WI38 (cell line): ENCODE measurements at regions not wholly inside any gene's neighbourhood (a gene's known extent, or its start where the extent isn't known, plus 50 kb on each side); places are given as distances from the start of the nearest gene placed in this dataset.

Source experiments
- H3K4me3 ChIP-seq: 2 replicates; pipeline ENCODE4 v1.5.1; 2011; ENCODE audit warnings: low read depth, mild to moderate bottlenecking, control low read depth, low read length
- CTCF ChIP-seq: IDR thresholded peaks from 2 replicates; pipeline ENCODE4 v1.5.1; 2012; ENCODE audit warnings: low read depth, mild to moderate bottlenecking, control low read depth, low read length

DNA sequence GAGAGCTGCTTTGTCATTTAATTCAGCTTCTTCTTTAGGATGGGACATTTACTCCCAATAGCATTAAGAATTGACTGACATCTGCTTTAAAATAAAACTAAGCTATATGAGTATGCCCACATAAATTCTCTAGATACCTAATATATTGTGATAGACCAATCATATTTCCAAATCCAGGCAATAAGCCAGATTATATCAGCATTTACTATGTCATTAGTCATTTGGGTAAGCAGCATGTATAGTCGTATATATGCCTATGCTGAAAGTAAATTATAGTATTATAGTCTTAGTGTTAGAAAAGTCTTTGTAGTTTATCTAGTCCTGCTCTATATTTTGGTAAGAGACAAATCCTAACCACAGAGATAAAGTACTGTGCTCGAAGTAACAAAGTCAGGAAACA, 958.1 kb downstream of the KCNJ2 start:
- no peak for TF ChIP-seq CTCF
- H3K4me3 ChIP-seq: no peak overlapping the region

- H3K4me3 ChIP-seq: no peak overlapping the region
- no peak for TF ChIP-seq CTCF
Measured at GRCh38 chr17:71142333-71142732, 973.0 kb downstream of the KCNJ2 start.

- H3K4me3 ChIP-seq: no peak overlapping the region
- no peak for TF ChIP-seq CTCF
Measured at GRCh38 chr17:71145486-71145885, 975.3 kb upstream of the SOX9 start.

GRCh38 chr17:71147906-71148305, 972.9 kb upstream of the SOX9 start:
- no peak overlapping the region for H3K4me3 ChIP-seq
- TF ChIP-seq CTCF: no peak

GRCh38 chr17:71149607-71150006, 971.2 kb upstream of the SOX9 start:
- no peak overlapping the region for H3K4me3 ChIP-seq
- no peak for TF ChIP-seq CTCF

DNA sequence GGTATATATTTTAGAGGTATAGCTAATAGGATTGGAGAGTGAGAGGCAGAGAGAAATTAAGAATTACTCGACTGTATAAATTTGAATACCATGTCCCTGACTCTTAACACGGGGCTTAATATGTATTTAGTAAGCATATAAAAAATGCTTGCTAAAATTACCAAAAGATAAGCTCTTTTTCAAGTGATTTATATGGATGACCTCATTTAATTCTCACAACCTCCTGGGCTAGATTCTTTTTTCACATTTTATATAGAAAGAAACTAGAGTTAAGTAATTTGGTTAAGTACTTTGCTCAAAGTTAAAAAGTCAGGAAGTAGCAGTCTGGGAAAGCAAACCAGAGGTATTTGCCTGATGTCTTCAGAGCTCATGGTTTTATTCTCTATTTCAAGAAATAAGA, 963.5 kb upstream of the SOX9 start:
- H3K4me3 ChIP-seq: no peak overlapping the region
- no peak for TF ChIP-seq CTCF

GRCh38 chr17:71158437-71158836, 962.4 kb upstream of the SOX9 start:
- no peak overlapping the region for H3K4me3 ChIP-seq
- TF ChIP-seq CTCF: no peak
